Kidney (tissue), 13 donors: ENCODE measurements at regions not wholly inside any gene's neighbourhood (a gene's known extent, or its start where the extent isn't known, plus 50 kb on each side); places are given as distances from the start of the nearest gene placed in this dataset.

ENCODE experiments used
- DNase-seq, 5 donors: peaks; one replicate each; pipeline ENCODE4 v3.0.0-alpha.2; 2013 to 2020
- FAIRE-seq: peaks from 2 replicates; lab custom pipeline; 2012; peaks lifted over from hg19 to GRCh38; lab: Jason Lieb, UNC
- H3K27ac ChIP-seq, 2 donors: one replicate each; pipeline ENCODE4 v1.7.0; 2013; ENCODE audit warnings: low read depth in 2 of 2, low read length in 2 of 2, inconsistent platforms in 1 of 2
- H3K27me3 ChIP-seq: one replicate; pipeline ENCODE4 v1.7.1; 2013; ENCODE audit warnings: low read length, inconsistent platforms; ENCODE audit not compliant: control insufficient read depth, insufficient read depth
- H3K36me3 ChIP-seq, 3 donors: one replicate each; pipeline versions ENCODE4 v1.7.0 to v1.7.1; 2013; ENCODE audit warnings: low read length in 3 of 3, control low read depth in 1 of 3, inconsistent platforms in 1 of 3; ENCODE audit not compliant: insufficient read depth in 3 of 3, control insufficient read depth in 2 of 3
- H3K4me1 ChIP-seq, 3 donors: one replicate each; pipeline versions ENCODE4 v1.7.0 to v1.7.1; 2013; ENCODE audit warnings: low read length in 3 of 3, inconsistent platforms in 1 of 3, low read depth in 1 of 3; ENCODE audit not compliant: control insufficient read depth in 2 of 3, insufficient read depth in 2 of 3
- H3K4me3 ChIP-seq, 3 donors: one replicate each; pipeline versions ENCODE4 v1.7.0 to v1.8.1; 2013; ENCODE audit warnings: low read length in 3 of 3, control low read depth in 1 of 3, inconsistent platforms in 1 of 3
- H3K9ac ChIP-seq, 3 donors: one replicate each; pipeline versions ENCODE4 v1.7.0 to v1.7.1; 2013; ENCODE audit warnings: low read length in 3 of 3, control low read depth in 1 of 3, inconsistent platforms in 1 of 3
- H3K9me3 ChIP-seq, 3 donors: one replicate each; pipeline versions ENCODE4 v1.7.0 to v1.7.1; 2013; ENCODE audit warnings: low read length in 3 of 3, control low read depth in 1 of 3, inconsistent platforms in 1 of 3; ENCODE audit not compliant: control insufficient read depth in 2 of 3, insufficient read depth in 1 of 3
- CTCF ChIP-seq: IDR thresholded peaks from 3 replicates; pipeline ENCODE4 v1.5.1; 2012; ENCODE audit warnings: mild to moderate bottlenecking, moderate library complexity, borderline replicate concordance; ENCODE audit not compliant: insufficient read depth; ENCODE audit errors: extremely low read depth
- intact Hi-C: fragments of 100-400 bp; cut with DNase I; formaldehyde crosslinking; loops from one replicate; pipeline ENCODE4 v1.11.1; 2022
- donor health status: control.
- donor health status: control.
- donor health status: control.
- donor health status: control.
- donor health status: control.
- donor health status: DM: yes; HTN: yes; CAD: no.
- donor health status: Normal renal cell carcinoma (clear cell type).

- H3K36me3 ChIP-seq, result no peaks in the 10 kb centered on the region
- DNase-seq, result peak in 2 of 5 donors; percentile 31 to 32
- H3K9ac ChIP-seq, result no peak overlapping the region
- no peak overlapping the region for H3K4me3 ChIP-seq
- H3K27me3 ChIP-seq, result no peaks in the 10 kb centered on the region
- no peak for TF ChIP-seq CTCF
- H3K27ac ChIP-seq, result no peak overlapping the region
- no peaks in the 10 kb centered on the region for H3K9me3 ChIP-seq
- FAIRE-seq, result no peak
- intact Hi-C loops, result no loop called here
- no peaks in the 10 kb centered on the region for H3K4me1 ChIP-seq
Observed at GRCh38 chr2:234334151-234334550, 162.7 kb downstream of the ARL4C start.

- intact Hi-C loops, result no loop called here
- no peaks in the 10 kb centered on the region for H3K9me3 ChIP-seq
- FAIRE-seq (no peak), DNase-seq (no peak)
- H3K27me3 ChIP-seq, result no peaks in the 10 kb centered on the region
- H3K9ac ChIP-seq, result no peak overlapping the region
- no peak overlapping the region for H3K27ac ChIP-seq
- H3K36me3 ChIP-seq, result no peaks in the 10 kb centered on the region
- no peak overlapping the region for H3K4me3 ChIP-seq
- TF ChIP-seq CTCF, result no peak
- H3K4me1 ChIP-seq, result no peaks in the 10 kb centered on the region
Observed at GRCh38 chr2:234333168-234334130, 163.4 kb downstream of the ARL4C start.

GRCh38 chr2:234331966-234332365 lies 164.9 kb downstream of the ARL4C start:
- DNase-seq, result no peak
- Histone ChIP-seq H3K27me3 (no peaks in the 10 kb centered on the region), H3K9me3 (no peaks in the 10 kb centered on the region), H3K9ac (no peak overlapping the region), H3K4me3 (no peak overlapping the region), H3K36me3 (no peaks in the 10 kb centered on the region), H3K4me1 (no peaks in the 10 kb centered on the region), H3K27ac (no peak overlapping the region)
- no peak for FAIRE-seq
- no peak for TF ChIP-seq CTCF
- intact Hi-C loops, result no loop called here
